ENCODE measurements at regions not wholly inside any gene's neighbourhood (a gene's known extent, or its start where the extent isn't known, plus 50 kb on each side); places are given as distances from the start of the nearest gene placed in this dataset.

DNA sequence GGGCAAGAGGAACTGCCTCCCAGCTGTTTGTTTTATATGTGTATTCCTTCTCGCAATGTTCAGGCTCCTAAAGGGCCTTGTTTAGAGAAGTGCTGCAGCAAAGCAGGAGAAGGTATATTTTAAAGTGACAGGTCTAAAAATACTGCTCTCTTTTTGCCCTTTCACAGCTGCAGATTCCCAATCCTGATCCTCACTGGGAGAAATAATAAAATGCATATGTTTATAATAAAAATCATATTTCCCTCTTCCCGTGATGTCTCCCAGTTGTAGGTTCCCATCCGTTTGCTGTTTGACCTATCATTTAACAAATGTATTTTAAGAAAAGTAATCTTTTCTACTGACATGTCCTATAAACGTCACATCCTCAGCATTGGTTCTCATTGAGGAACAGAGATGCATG, 62.7 kb upstream of the GPC4 start:
- Histone ChIP-seq H3K23ac (ENCODE audit: low read depth, low read length) (no peak overlapping the region), H3K4me2 (ENCODE audit: low read depth, low read length) (no peak overlapping the region), H2BK20ac (ENCODE audit: low read depth, low read length) (no peak overlapping the region), H2BK15ac (ENCODE audit: low read depth, low read length) (no peak overlapping the region), H3K4me1 (ENCODE audit: control insufficient read depth, insufficient read depth, low read length) (peaks cover 2% of the 10 kb centered on the region; the same call in 1 of the 2 replicates), H3K9ac (ENCODE audit: low read depth, low read length) (no peak overlapping the region), H3K4me3 (ENCODE audit: insufficient read depth, low read depth, low read length) (no peak overlapping the region), H2BK120ac (ENCODE audit: low read depth, low read length) (no peak overlapping the region), H3K79me1 (ENCODE audit: low read depth in 1 of 2, low read length in 2 of 2) (no peaks in the 10 kb centered on the region), H3K27me3 (ENCODE audit: control insufficient read depth, insufficient read depth, low read length) (no peaks in the 10 kb centered on the region), H3K14ac (replicated peaks; ENCODE audit: low read depth, low read length) (no peak overlapping the region), H4K20me1 (ENCODE audit: insufficient read depth, low read length) (no peaks in the 10 kb centered on the region), H3K36me3 (ENCODE audit: control insufficient read depth, insufficient read depth, low read length) (no peaks in the 10 kb centered on the region), H4K5ac (ENCODE audit: low read depth, low read length) (no peak overlapping the region), H3K56ac (ENCODE audit: extremely low read depth, insufficient read depth, low read length) (no peak overlapping the region), H3K9me1 (ENCODE audit: insufficient read depth, low read length) (no peaks in the 10 kb centered on the region), H4K91ac (ENCODE audit: insufficient read depth, low read depth, low read length) (no peak overlapping the region), H2AK5ac (ENCODE audit: low read depth, low read length) (no peak overlapping the region), H3K27ac (ENCODE audit: insufficient read depth, low read length) (no peak overlapping the region), H3K9me3 (ENCODE audit: control insufficient read depth, insufficient read depth, low read length) (no peaks in the 10 kb centered on the region), H2BK5ac (ENCODE audit: low read depth, low read length, poor library complexity, severe bottlenecking) (no peak overlapping the region), H2AK9ac (replicated peaks; ENCODE audit: low read depth, low read length, poor library complexity) (no peak overlapping the region), H3K4ac (ENCODE audit: low read depth, low read length) (no peak overlapping the region), H2AFZ (replicated peaks; ENCODE audit: low read length, poor library complexity) (no peak overlapping the region), H4K8ac (ENCODE audit: low read depth in 2 of 2, low read length in 2 of 2) (no peak overlapping the region), H3K18ac (ENCODE audit: low read depth, low read length) (no peak overlapping the region)
- WGBS, 2 experiments (ENCODE audit: extremely low coverage in 2 of 2, insufficient read length in 1 of 2), result no CpG with 5 or more reads among the region's 4 CpGs
- BruUV-seq (replicated peaks), result no TSS peak
- dilution Hi-C loops (cut with HindIII; ENCODE audit: low sequenced_read_pairs, unreplicated experiment) (no loop called here), in situ Hi-C loops (cut with MboI; ENCODE audit: low sequenced_read_pairs) (no loop called here), intact Hi-C loops (cut with micrococcal nuclease) (no loop called here)
- ChIA-PET CTCF (no interaction called here), POLR2A (ENCODE audit: unreplicated experiment) (no interaction called here)
- TF ChIP-seq RAD21 (IDR thresholded peaks at IDR 0.05; ENCODE audit: low read length), result no peak
- TF ChIP-seq SMC3 (IDR thresholded peaks at IDR 0.05; ENCODE audit: low read depth, low read length), result no peak
- no peak for TF ChIP-seq MAZ (IDR thresholded peaks at IDR 0.05; ENCODE audit: borderline replicate concordance, low read depth, low read length)
- TF ChIP-seq BHLHE40 (IDR thresholded peaks at IDR 0.05; ENCODE audit: low read depth, low read length), result no peak
- no peak for DNase-seq
- no peak for ATAC-seq (ENCODE audit: low read depth)

All from IMR-90 (cell line).